ENCODE measurements at regions not wholly inside any gene's neighbourhood (a gene's known extent, or its start where the extent isn't known, plus 50 kb on each side); places are given as distances from the start of the nearest gene placed in this dataset.

DNA sequence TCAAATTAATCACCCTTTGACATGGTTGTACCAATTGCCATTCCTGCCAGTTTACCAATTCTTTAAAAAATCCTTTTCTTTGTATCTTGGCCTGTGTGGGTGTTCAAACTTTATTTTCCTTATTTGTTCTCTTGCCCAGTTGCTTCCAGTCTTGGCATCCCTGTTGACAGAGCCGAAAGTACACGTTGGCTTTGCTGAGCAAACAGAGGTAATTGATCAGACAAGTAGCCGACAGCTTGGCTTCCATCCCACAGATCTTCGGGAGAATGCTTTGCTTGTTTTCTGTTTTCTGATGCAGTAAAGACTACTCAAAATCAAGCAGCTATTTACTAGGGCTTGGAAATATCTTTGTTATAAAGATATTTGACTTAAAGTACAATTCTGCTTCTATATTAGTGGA lies 506.8 kb upstream of the SALL1 start:
- TF ChIP-seq, protein P1, sequence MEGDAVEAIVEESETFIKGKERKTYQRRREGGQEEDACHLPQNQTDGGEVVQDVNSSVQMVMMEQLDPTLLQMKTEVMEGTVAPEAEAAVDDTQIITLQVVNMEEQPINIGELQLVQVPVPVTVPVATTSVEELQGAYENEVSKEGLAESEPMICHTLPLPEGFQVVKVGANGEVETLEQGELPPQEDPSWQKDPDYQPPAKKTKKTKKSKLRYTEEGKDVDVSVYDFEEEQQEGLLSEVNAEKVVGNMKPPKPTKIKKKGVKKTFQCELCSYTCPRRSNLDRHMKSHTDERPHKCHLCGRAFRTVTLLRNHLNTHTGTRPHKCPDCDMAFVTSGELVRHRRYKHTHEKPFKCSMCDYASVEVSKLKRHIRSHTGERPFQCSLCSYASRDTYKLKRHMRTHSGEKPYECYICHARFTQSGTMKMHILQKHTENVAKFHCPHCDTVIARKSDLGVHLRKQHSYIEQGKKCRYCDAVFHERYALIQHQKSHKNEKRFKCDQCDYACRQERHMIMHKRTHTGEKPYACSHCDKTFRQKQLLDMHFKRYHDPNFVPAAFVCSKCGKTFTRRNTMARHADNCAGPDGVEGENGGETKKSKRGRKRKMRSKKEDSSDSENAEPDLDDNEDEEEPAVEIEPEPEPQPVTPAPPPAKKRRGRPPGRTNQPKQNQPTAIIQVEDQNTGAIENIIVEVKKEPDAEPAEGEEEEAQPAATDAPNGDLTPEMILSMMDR (IDR thresholded peaks at IDR 0.05) = no peak
- TF ChIP-seq POLR2A (IDR thresholded peaks at IDR 0.05) (no peak), POLR2AphosphoS5 (IDR thresholded peaks at IDR 0.05) (no peak)

Data from breast epithelium (tissue), 3 donors.